GM12865 (cell line): ENCODE measurements at regions not wholly inside any gene's neighbourhood (a gene's known extent, or its start where the extent isn't known, plus 50 kb on each side); places are given as distances from the start of the nearest gene placed in this dataset.

Experiments used
- DNase-seq: peaks from one replicate; pipeline ENCODE4 v3.0.0; 2010; ENCODE audit warnings: low read depth
- H3K4me3 ChIP-seq: 2 replicates; pipeline ENCODE4 v1.5.1; 2011; ENCODE audit warnings: mild to moderate bottlenecking, low read depth, low read length, control low read depth
- TF ChIP-seq, protein P1 (sequence below): IDR thresholded peaks from 2 replicates; pipeline ENCODE4 v1.5.1; 2011; ENCODE audit warnings: low read length, control low read depth, low read depth, inconsistent platforms; ENCODE audit not compliant: insufficient read depth; ENCODE audit errors: missing control alignments

DNA sequence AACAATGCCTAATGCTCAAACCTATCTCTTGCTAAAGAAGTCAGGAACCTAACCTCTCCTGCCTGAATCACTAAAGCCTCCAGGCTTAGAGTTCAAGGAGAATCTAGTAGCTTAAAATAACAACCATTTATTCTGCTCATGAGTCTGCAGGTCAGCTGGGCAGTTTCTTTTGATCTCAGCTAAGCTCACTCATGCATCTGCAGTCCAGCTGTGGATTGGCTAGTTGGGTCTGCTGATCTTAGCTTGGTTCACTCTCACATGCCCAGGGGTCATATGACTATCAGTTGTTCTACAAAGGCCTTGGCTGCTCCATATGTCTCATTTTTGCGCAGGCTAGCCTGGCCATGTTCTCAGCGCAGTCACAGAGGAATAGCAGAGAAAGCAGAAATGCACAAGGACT, 109.2 kb upstream of the STT3B start:
- TF ChIP-seq, protein P1, sequence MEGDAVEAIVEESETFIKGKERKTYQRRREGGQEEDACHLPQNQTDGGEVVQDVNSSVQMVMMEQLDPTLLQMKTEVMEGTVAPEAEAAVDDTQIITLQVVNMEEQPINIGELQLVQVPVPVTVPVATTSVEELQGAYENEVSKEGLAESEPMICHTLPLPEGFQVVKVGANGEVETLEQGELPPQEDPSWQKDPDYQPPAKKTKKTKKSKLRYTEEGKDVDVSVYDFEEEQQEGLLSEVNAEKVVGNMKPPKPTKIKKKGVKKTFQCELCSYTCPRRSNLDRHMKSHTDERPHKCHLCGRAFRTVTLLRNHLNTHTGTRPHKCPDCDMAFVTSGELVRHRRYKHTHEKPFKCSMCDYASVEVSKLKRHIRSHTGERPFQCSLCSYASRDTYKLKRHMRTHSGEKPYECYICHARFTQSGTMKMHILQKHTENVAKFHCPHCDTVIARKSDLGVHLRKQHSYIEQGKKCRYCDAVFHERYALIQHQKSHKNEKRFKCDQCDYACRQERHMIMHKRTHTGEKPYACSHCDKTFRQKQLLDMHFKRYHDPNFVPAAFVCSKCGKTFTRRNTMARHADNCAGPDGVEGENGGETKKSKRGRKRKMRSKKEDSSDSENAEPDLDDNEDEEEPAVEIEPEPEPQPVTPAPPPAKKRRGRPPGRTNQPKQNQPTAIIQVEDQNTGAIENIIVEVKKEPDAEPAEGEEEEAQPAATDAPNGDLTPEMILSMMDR, result no peak
- DNase-seq, result peak; percentile 19
- H3K4me3 ChIP-seq, result no peak overlapping the region

DNA sequence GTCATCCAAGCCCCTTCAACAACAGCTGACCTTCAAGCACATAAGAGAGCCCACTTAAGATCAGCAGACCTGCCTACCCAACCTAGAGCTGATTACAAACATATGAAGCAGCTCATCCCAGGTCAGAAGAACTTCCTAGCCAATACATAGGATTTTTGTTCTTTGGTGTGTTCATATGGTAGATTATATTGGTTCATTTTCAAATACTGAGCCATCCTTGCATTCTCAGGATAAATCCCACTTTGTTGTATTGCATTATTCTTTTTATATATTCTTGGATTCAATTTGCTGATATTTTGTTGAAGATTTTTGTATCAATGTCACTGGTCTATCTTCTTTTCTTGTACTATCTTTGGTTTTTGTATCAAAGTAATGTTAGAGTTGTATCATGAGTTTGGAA, 107.3 kb upstream of the STT3B start:
- DNase-seq, result no peak
- no peak overlapping the region for H3K4me3 ChIP-seq
- TF ChIP-seq, protein P1, result no peak

DNA sequence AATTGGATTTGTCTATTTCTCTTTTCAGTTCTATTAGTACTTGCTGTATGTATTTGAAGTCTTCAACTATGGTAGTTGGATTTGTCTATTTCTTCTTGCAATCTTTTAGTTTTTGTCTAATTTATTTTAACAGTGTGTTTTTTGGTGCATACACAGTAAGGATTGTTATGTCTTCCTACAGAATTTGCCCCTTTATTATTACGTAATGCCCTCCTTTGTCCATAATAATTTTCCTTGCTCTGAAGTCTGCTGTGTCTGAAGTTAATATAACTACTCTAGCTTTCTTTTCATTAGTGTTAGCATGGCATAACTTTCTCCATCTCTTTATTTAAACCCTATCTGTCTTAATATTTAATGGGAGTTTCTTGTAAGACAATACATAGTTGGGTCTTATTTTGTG, 105.1 kb upstream of the STT3B start:
- TF ChIP-seq, protein P1, result no peak
- no peak for DNase-seq
- no peak overlapping the region for H3K4me3 ChIP-seq

DNA sequence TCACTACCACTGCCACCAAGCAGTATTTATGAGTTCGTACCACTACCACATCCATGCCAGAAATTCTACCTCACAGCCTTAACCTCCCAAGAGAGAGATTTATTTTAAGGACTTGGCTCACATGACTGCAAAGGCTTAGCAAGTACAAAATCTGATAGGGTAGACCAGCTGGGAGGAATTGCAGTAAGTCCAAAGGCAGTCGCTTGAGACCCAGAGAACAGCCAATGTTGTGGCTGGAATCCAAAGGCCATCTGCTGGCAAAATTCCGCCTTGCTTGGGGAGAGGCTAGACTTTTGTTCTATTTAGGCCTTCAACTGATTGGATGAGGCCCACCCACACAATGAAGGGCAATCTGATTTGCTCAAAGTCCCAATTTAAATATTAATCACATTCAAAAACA, 101.4 kb upstream of the STT3B start:
- no peak for DNase-seq

DNA sequence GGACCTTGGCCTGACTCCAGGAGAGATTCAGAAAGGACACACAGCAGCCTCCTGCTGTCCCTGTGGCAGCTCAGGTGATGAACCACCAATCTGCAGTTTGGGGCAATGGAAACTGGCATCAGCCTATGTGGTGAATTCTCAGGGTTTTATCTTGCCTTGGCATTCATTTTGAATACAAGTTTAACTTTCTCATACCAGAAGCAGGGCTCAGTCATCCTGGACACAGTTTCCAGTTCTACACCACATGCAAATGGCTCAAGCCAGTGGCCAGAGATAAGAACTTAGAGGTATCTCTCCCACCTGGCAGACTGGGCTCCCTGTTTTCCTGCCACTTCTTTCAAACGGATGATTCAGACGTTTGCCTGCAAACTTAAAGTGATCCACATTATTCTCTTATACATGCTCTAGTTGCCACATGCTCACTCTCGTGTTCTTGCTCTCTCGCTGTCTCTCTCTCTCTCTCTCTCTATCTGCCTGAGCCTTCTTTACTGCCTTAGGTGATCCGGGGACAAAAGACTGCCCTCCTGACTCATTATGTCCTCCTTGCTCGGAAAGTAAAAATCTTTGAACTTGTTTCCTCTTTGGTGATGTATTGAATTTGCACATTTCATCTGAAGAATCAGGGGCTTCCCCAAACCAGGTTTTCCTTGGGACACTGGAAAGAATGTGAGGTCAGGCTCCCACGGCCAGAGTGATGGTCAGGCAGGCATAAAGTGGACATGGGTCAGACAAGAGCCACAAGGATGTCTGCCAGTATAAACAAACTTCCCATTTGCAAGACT, 99.6 kb upstream of the STT3B start:
- no peak overlapping the region for H3K4me3 ChIP-seq
- TF ChIP-seq, protein P1, result no peak

More for the DNA sequence above, 101.4 kb upstream of the STT3B start:
- TF ChIP-seq, protein P1, result no peak
- H3K4me3 ChIP-seq, result no peak overlapping the region

DNA sequence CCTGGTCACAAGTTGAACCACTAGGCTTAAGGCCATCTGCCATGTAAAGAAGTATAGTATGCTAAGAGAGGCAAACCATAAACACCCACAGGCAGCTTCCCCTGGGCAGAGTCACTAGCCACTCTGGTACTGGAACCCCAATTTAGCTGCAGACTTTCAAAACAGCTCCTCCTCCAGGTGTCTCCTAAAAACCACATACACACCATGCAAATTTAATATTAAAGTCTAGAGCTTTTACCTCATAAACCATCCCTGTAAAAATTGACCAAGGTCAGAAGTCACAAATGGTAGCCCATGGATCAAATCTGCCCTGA, 99.1 kb upstream of the STT3B start:
- DNase-seq, result peak; percentile 59
- H3K4me3 ChIP-seq, result no peak overlapping the region
- TF ChIP-seq, protein P1, result no peak

More for the DNA sequence above, 99.6 kb upstream of the STT3B start:
- peak; percentile 46 for DNase-seq

DNA sequence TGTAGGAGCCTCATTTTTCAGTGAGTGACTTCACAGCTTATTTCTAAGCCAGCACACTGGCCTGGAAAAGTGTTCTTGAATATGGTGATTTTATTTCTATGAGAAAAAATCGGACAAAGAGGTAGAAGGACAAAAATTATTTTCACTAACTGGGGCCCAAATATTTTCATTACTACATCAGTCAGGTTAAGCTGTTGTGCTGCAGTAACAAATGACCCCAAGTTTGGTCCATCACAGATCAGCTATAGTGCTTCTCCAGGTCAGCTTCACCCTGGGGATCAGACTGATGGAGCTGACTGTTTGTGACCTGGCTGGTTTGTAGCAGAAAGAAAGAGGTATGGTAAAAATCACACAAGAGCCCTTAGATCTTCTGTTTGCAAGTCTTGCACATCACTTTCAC, 97.9 kb upstream of the STT3B start:
- H3K4me3 ChIP-seq, result no peak overlapping the region
- TF ChIP-seq, protein P1, result no peak
- DNase-seq, result no peak
